Mesothelial cell of epicardium (in vitro differentiated cells): ENCODE measurements at regions not wholly inside any gene's neighbourhood (a gene's known extent, or its start where the extent isn't known, plus 50 kb on each side); places are given as distances from the start of the nearest gene placed in this dataset.
A peak's percentile ranks its signal among the peaks of the same experiment; 100 is the strongest.

Experiments
- DNase-seq, 2 experiments: peaks; one replicate each; pipeline ENCODE4 v3.0.0; 2021; ENCODE audit warnings: low spot score in 2 of 2; ENCODE audit not compliant: unreplicated experiment in 2 of 2
- H3K27ac Mint-ChIP-seq: 2 replicates; pipeline ENCODE4 v1.8.0; 2021; ENCODE audit warnings: mixed read lengths
- H3K27me3 Mint-ChIP-seq: 2 replicates; pipeline ENCODE4 v1.8.0; 2021; ENCODE audit warnings: low read depth, mixed read lengths
- H3K36me3 Mint-ChIP-seq: 2 replicates; pipeline ENCODE4 v1.8.0; 2021; ENCODE audit warnings: mixed read lengths
- H3K4me1 Mint-ChIP-seq: 2 replicates; pipeline ENCODE4 v1.8.0; 2021; ENCODE audit warnings: mixed read lengths
- H3K4me3 Mint-ChIP-seq: 2 replicates; pipeline ENCODE4 v1.8.0; 2021; ENCODE audit warnings: mild to moderate bottlenecking, moderate library complexity, mixed read lengths
- H3K9me3 Mint-ChIP-seq: 2 replicates; pipeline ENCODE4 v1.8.0; 2021; ENCODE audit warnings: mixed read lengths
- CTCF ChIP-seq: fragments of 200-600 bp; sonication (generic); IDR thresholded peaks from one replicate; pipeline ENCODE4 v1.5.0; 2021; ENCODE audit warnings: antibody characterized with exemption; ENCODE audit not compliant: unreplicated experiment

DNA sequence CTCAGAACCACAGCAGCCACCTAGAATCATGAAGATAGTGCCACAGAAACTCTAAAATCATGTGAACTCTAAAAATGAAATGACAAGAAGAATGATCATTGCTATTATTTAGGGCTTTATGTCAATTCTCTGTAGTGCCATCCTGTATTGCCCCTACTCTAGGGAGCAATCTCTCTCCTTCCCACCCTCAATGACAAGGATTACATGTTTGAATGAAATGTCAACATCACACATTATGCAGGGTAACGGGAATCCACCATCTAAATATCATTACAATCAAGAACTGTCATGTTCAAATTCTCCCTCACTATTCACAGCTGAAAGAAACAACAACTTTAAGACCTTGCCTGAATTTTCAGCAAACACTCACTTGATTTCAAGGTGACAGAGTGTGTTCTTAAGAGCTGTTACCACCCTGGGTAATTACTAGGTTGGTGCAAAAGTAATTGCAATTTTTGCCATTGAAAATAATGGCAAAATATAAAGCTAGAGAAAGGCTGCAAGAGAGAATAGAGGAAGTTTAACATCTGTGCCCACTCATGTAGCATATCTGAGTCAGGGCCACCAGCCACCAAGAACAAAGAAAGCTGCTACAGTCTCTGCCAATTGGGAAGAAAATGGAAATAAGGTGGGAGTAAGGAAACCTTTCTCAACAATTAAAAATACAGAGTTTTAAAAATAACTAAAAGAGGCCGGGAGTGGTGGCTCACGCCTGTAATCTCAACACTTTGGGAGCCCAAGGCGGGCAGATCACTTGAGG lies 112.8 kb upstream of the PSMD7 start:
- H3K9me3 Mint-ChIP-seq, result peaks cover 29% of the 10 kb centered on the region

GRCh38 chr16:74169687-74170376 lies 126.8 kb upstream of the PSMD7 start:
- H3K27me3 Mint-ChIP-seq, result peaks cover 1% of the 10 kb centered on the region
- peak overlapping the region; percentile 39 for H3K27ac Mint-ChIP-seq
- no peak for TF ChIP-seq CTCF
- no peaks in the 10 kb centered on the region for H3K36me3 Mint-ChIP-seq
- no peaks in the 10 kb centered on the region for H3K9me3 Mint-ChIP-seq
- no peak for DNase-seq
- peak overlapping the region; percentile 27 for H3K4me3 Mint-ChIP-seq
- H3K4me1 Mint-ChIP-seq, result peaks cover 4% of the 10 kb centered on the region

More for the DNA sequence above, 112.8 kb upstream of the PSMD7 start:
- DNase-seq, result no peak
- H3K4me3 Mint-ChIP-seq, result no peak overlapping the region
- H3K27me3 Mint-ChIP-seq, result peaks cover 2% of the 10 kb centered on the region
- no peaks in the 10 kb centered on the region for H3K36me3 Mint-ChIP-seq
- H3K27ac Mint-ChIP-seq, result no peak overlapping the region
- peaks cover 4% of the 10 kb centered on the region for H3K4me1 Mint-ChIP-seq
- no peak for TF ChIP-seq CTCF

DNA sequence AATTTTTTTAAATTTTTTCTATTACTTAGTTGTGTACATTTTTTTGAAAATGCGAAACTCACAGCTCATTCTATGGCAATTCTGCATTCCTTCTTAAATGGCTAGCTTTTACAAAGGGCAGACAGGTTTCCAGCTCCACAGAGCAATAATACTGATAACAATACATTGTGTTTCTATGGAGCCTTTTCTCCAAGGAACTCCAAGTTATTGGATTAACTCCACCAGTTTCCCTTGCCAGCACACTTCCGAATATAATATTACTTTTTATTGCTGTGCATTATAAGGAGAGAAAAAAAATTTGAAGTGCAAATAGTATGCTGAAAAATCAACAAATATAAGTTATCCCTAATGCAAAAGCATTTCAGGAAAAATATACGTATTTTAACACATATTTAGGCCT lies 127.5 kb upstream of the PSMD7 start:
- Mint-ChIP-seq H3K4me1 (peaks cover 4% of the 10 kb centered on the region), H3K4me3 (no peak overlapping the region), H3K9me3 (peaks cover 6% of the 10 kb centered on the region), H3K27ac (no peak overlapping the region), H3K36me3 (no peaks in the 10 kb centered on the region), H3K27me3 (peaks cover 1% of the 10 kb centered on the region)
- TF ChIP-seq CTCF, result no peak
- no peak for DNase-seq

DNA sequence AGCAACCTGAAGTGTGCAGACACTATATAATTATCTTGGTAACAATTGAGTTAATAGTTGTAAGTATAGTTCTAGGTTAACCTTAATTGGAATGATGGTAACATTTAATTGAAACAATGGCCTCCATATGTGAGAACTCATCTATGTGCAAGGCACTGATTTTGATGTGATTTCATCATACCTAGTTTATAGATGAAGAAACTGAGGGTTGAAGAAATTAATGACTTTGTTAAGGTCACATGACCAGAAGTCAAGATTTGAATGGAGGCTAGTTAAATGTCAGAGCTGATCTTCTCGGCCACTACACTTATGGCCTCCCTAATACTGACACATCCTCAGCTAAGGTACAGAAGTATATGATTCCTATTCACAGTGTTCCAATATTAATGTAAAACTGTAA lies 128.2 kb upstream of the PSMD7 start:
- Mint-ChIP-seq H3K27ac (no peak overlapping the region), H3K4me3 (no peak overlapping the region), H3K4me1 (peaks cover 4% of the 10 kb centered on the region), H3K27me3 (peaks cover 1% of the 10 kb centered on the region), H3K36me3 (no peaks in the 10 kb centered on the region), H3K9me3 (peaks cover 9% of the 10 kb centered on the region)
- TF ChIP-seq CTCF, result no peak
- no peak for DNase-seq

- Mint-ChIP-seq H3K9me3 (peaks cover 25% of the 10 kb centered on the region), H3K27ac (no peak overlapping the region), H3K36me3 (no peaks in the 10 kb centered on the region), H3K27me3 (peaks cover 1% of the 10 kb centered on the region), H3K4me1 (peaks cover 4% of the 10 kb centered on the region), H3K4me3 (no peak overlapping the region)
- no peak for DNase-seq
- no peak for TF ChIP-seq CTCF
Observed at GRCh38 chr16:74166456-74166855, 130.2 kb upstream of the PSMD7 start.
